WI38 (cell line): ENCODE measurements at regions not wholly inside any gene's neighbourhood (a gene's known extent, or its start where the extent isn't known, plus 50 kb on each side); places are given as distances from the start of the nearest gene placed in this dataset.

Experiments
- H3K4me3 ChIP-seq: 2 replicates; pipeline ENCODE4 v1.5.1; 2011; ENCODE audit warnings: low read depth, mild to moderate bottlenecking, control low read depth, low read length
- CTCF ChIP-seq: IDR thresholded peaks from 2 replicates; pipeline ENCODE4 v1.5.1; 2012; ENCODE audit warnings: low read depth, mild to moderate bottlenecking, control low read depth, low read length

- no peak overlapping the region for H3K4me3 ChIP-seq
- TF ChIP-seq CTCF, result no peak
Measured at GRCh38 chr4:89358935-89359638, 51.5 kb upstream of the GPRIN3 start.

GRCh38 chr4:89357787-89358186 is 50.2 kb upstream of the GPRIN3 start:
- TF ChIP-seq CTCF, result no peak
- no peak overlapping the region for H3K4me3 ChIP-seq
